ENCODE measurements at regions not wholly inside any gene's neighbourhood (a gene's known extent, or its start where the extent isn't known, plus 50 kb on each side); places are given as distances from the start of the nearest gene placed in this dataset.

DNA sequence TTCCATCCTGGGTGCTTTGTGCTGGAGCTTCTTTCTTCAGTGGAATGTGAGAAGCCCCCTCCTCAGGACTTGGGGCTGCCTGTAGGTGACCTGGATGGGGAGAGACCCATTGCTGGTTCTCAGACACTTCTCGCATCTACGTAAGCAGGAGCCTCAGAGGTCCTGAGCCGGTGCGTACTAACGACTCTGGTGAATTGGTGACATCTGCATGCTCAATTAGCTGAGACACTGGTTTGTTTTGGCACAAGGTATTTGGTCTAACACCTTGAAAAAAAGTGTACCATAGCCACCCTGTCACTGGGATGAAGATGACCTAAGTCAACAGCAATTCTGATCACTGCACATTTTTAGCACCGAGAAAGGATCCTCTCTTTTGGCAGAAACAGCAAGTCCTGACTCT lies 57.7 kb downstream of the LRRC30 start:
- TF ChIP-seq POLR2A (IDR thresholded peaks at IDR 0.05) (no peak), EP300 (IDR thresholded peaks at IDR 0.05) (no peak), POLR2AphosphoS5 (IDR thresholded peaks at IDR 0.05) (no peak)
- TF ChIP-seq, protein P1, sequence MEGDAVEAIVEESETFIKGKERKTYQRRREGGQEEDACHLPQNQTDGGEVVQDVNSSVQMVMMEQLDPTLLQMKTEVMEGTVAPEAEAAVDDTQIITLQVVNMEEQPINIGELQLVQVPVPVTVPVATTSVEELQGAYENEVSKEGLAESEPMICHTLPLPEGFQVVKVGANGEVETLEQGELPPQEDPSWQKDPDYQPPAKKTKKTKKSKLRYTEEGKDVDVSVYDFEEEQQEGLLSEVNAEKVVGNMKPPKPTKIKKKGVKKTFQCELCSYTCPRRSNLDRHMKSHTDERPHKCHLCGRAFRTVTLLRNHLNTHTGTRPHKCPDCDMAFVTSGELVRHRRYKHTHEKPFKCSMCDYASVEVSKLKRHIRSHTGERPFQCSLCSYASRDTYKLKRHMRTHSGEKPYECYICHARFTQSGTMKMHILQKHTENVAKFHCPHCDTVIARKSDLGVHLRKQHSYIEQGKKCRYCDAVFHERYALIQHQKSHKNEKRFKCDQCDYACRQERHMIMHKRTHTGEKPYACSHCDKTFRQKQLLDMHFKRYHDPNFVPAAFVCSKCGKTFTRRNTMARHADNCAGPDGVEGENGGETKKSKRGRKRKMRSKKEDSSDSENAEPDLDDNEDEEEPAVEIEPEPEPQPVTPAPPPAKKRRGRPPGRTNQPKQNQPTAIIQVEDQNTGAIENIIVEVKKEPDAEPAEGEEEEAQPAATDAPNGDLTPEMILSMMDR (IDR thresholded peaks at IDR 0.05): no peak
- Histone ChIP-seq H3K27me3 (no peaks in the 10 kb centered on the region), H3K27ac (no peak overlapping the region), H3K4me3 (no peak overlapping the region), H3K9me3 (no peaks in the 10 kb centered on the region), H3K36me3 (no peaks in the 10 kb centered on the region), H3K4me1 (no peaks in the 10 kb centered on the region)
- WGBS, 2 donors: 95% methylated on average over 6 of the region's 6 CpGs
- DNase-seq (no peak), ATAC-seq (ENCODE audit: low FRiP score in 2 of 2) (no peak)

DNA sequence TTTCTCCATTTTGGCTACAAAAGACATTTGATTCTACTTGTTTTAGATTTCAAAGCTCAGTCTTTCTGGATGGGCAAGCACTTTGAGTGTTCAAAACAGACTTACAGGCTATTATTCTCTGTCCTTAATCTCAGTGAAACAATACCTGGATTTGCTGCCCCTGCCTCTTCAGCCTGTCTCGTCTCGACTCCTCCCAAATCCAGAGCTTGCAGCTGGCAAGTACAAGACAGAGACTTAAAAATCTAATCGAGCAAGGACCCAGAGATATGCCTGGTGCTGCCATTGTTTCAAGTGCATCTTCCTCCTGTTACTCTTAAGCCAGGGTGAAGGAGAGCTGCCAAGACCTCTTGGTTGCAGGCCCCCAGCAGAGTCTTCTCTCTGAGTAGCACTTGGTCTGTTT lies 59.2 kb downstream of the LRRC30 start:
- Histone ChIP-seq H3K36me3 (no peaks in the 10 kb centered on the region), H3K9me3 (peaks cover 0 to 6% (median 0%) of the 10 kb centered on the region in 4 donors), H3K27me3 (no peaks in the 10 kb centered on the region), H3K4me3 (no peak overlapping the region), H3K27ac (no peak overlapping the region), H3K4me1 (no peaks in the 10 kb centered on the region)
- 61 to 76% methylated on average over 3 of the region's 3 CpGs for WGBS, 2 donors
- no peak for ATAC-seq (ENCODE audit: low FRiP score in 2 of 2)
- TF ChIP-seq, protein P1 (IDR thresholded peaks at IDR 0.05): no peak
- no peak for TF ChIP-seq POLR2A (IDR thresholded peaks at IDR 0.05)
- no peak for TF ChIP-seq EP300 (IDR thresholded peaks at IDR 0.05)
- no peak for TF ChIP-seq POLR2AphosphoS5 (IDR thresholded peaks at IDR 0.05)
- DNase-seq: no peak

DNA sequence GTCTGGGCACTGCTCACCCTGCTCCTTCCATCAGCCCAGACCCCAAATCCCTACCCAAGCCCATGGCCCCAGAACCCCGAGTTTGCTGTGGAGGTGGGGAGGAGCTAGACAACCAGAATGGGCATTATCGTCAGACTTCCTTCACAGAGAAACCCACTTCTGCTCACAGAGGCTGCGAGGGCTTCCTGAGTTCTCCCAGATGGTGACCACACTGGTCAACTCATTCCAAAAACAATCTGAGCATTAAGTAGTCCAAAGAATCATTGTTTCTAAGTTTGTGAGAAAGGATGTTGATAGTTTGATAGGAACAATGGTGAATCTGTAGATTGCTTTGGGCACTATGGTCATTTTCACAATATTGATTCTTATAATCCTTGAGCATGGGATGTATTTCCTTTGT lies 60.2 kb downstream of the LRRC30 start:
- WGBS, 2 donors: 29 to 74% methylated on average over 3 of the region's 3 CpGs
- Histone ChIP-seq H3K4me3 (no peak overlapping the region), H3K36me3 (no peaks in the 10 kb centered on the region), H3K27ac (no peak overlapping the region), H3K27me3 (no peaks in the 10 kb centered on the region), H3K9me3 (peaks cover 0 to 7% (median 1%) of the 10 kb centered on the region in 4 donors), H3K4me1 (no peaks in the 10 kb centered on the region)
- no peak for ATAC-seq (ENCODE audit: low FRiP score in 2 of 2)
- DNase-seq: no peak
- TF ChIP-seq POLR2A (IDR thresholded peaks at IDR 0.05) (no peak), POLR2AphosphoS5 (IDR thresholded peaks at IDR 0.05) (no peak), EP300 (IDR thresholded peaks at IDR 0.05) (no peak)
- TF ChIP-seq, protein P1 (IDR thresholded peaks at IDR 0.05): no peak

DNA sequence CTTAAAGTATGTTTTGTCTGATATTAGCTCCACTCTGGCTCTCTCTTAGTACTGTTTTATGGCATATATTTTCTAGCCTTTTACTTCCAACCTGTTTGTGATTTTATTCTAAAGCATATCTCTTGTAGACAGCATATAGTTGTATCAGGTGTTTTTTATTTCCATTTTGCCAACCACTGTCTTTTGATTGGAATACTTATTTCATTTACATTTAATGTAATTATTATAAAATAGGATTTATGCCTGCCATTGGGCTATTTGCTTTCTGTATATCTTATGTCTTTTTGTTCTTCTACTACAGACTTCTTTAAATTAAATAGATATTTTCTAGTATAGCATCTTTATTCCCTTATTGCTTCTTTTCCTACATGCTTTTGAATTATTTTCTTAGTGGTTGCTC lies 67.3 kb downstream of the LRRC30 start:
- TF ChIP-seq, protein P1 (IDR thresholded peaks at IDR 0.05): no peak
- TF ChIP-seq POLR2AphosphoS5 (IDR thresholded peaks at IDR 0.05) (no peak), POLR2A (IDR thresholded peaks at IDR 0.05) (no peak), EP300 (IDR thresholded peaks at IDR 0.05) (no peak)
- H3K27ac ChIP-seq: no peak overlapping the region
- no peaks in the 10 kb centered on the region for H3K27me3 ChIP-seq
- H3K36me3 ChIP-seq: no peaks in the 10 kb centered on the region
- peaks cover 0 to 27% (median 8%) of the 10 kb centered on the region in 4 donors for H3K9me3 ChIP-seq
- ATAC-seq (ENCODE audit: low FRiP score in 2 of 2) (no peak), DNase-seq (no peak)
- H3K4me3 ChIP-seq: no peak overlapping the region
- H3K4me1 ChIP-seq: no peaks in the 10 kb centered on the region

DNA sequence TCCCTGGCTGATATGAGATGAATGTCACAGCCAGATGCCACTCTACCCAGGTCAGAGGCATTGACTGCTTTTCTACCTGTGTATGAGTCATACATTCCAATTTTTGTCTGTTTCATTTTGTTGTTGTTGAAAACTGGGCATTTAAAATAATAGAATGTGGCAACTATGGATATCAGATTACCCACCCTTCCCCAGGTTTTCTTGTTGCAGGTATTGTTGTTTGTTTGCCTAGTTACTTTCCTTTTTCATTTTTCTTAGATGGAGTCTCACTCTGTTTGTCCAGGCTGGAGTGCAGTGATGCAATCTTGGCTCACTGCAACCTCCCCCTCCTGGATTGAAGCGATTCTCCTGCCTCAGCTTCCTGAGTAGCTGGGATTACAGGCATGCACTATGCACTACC lies 70.2 kb downstream of the LRRC30 start:
- H3K27ac ChIP-seq: no peak overlapping the region
- no peaks in the 10 kb centered on the region for H3K36me3 ChIP-seq
- H3K4me1 ChIP-seq: no peaks in the 10 kb centered on the region
- no peaks in the 10 kb centered on the region for H3K27me3 ChIP-seq
- ATAC-seq (ENCODE audit: low FRiP score in 2 of 2) (no peak), DNase-seq (no peak)
- no peak overlapping the region for H3K4me3 ChIP-seq
- 53% methylated on average over 1 of the region's 1 CpG for WGBS, 2 donors
- TF ChIP-seq, protein P1 (IDR thresholded peaks at IDR 0.05): no peak
- TF ChIP-seq EP300 (IDR thresholded peaks at IDR 0.05): no peak
- TF ChIP-seq POLR2A (IDR thresholded peaks at IDR 0.05): no peak
- no peak for TF ChIP-seq POLR2AphosphoS5 (IDR thresholded peaks at IDR 0.05)
- H3K9me3 ChIP-seq: peaks cover 0 to 19% (median 7%) of the 10 kb centered on the region in 4 donors

Measured in upper lobe of left lung (tissue), 6 donors.